CD14-positive monocyte (primary cell): ENCODE measurements at regions not wholly inside any gene's neighbourhood (a gene's known extent, or its start where the extent isn't known, plus 50 kb on each side); places are given as distances from the start of the nearest gene placed in this dataset.

Experiments used
- DNase-seq, 3 donors: peaks; one replicate each; pipeline ENCODE4 v3.0.0-alpha.2; 2011 to 2022
- H2AFZ ChIP-seq: 2 replicates; pipeline ENCODE4 v1.6.0; 2012; ENCODE audit warnings: mild to moderate bottlenecking, low read depth, low read length, inconsistent platforms; ENCODE audit not compliant: insufficient read depth, poor library complexity, severe bottlenecking
- H3K27ac ChIP-seq, 2 donors: 1 replicate in 1 of 2; 2 replicates in 1 of 2; pipeline ENCODE4 v1.5.1; 2012 to 2013; ENCODE audit warnings: low read length in 2 of 2, control low read depth in 1 of 2, inconsistent platforms in 1 of 2, low read depth in 1 of 2, mild to moderate bottlenecking in 1 of 2
- H3K27me3 ChIP-seq, 2 donors: one replicate each; pipeline versions ENCODE4 v1.6.0 to v1.6.1; 2011 to 2013; ENCODE audit warnings: low read length in 2 of 2; ENCODE audit not compliant: control insufficient read depth in 2 of 2, insufficient read depth in 2 of 2
- H3K36me3 ChIP-seq, 2 donors: replicated peaks in 1 of 2; 1 replicate in 1 of 2; 2 replicates in 1 of 2; pipeline versions ENCODE4 v1.5.1 to v1.6.1; 2012 to 2013; ENCODE audit warnings: low read length in 2 of 2, control low read depth in 1 of 2, inconsistent platforms in 1 of 2, mild to moderate bottlenecking in 1 of 2; ENCODE audit not compliant: insufficient read depth in 2 of 2, control insufficient read depth in 1 of 2
- H3K4me1 ChIP-seq, 2 donors: 1 replicate in 1 of 2; 2 replicates in 1 of 2; pipeline versions ENCODE4 v1.5.1 to v1.6.1; 2012 to 2013; ENCODE audit warnings: low read length in 2 of 2, control low read depth in 1 of 2, inconsistent platforms in 1 of 2, mild to moderate bottlenecking in 1 of 2, moderate library complexity in 1 of 2; ENCODE audit not compliant: insufficient read depth in 2 of 2, control insufficient read depth in 1 of 2
- H3K4me2 ChIP-seq: replicated peaks from 2 replicates; pipeline ENCODE3; 2012; ENCODE audit warnings: low read length, moderate library complexity, mild to moderate bottlenecking; ENCODE audit not compliant: poor library complexity, severe bottlenecking; ENCODE audit errors: extremely low read depth
- H3K4me3 ChIP-seq, 3 experiments: fragments of 200-600 bp in 1 of 3; sonication (generic) in 1 of 3; replicated peaks in 1 of 3; 1 replicate in 2 of 3; 2 replicates in 1 of 3; pipeline ENCODE4 v1.5.1; 2011 to 2013; ENCODE audit warnings: low read length in 3 of 3, mild to moderate bottlenecking in 3 of 3, control low read depth in 2 of 3, low read depth in 2 of 3, inconsistent platforms in 1 of 3, moderate library complexity in 1 of 3
- H3K79me2 ChIP-seq: 2 replicates; pipeline ENCODE4 v1.6.0; 2012; ENCODE audit warnings: mild to moderate bottlenecking, control low read depth, inconsistent platforms, low read length, moderate library complexity; ENCODE audit not compliant: insufficient read depth
- H3K9ac ChIP-seq: 2 replicates; pipeline ENCODE4 v1.6.0; 2017; ENCODE audit warnings: low read length, mild to moderate bottlenecking; ENCODE audit not compliant: insufficient read depth, poor library complexity, severe bottlenecking
- H3K9me3 ChIP-seq, 2 donors: replicated peaks in 1 of 2; 1 replicate in 1 of 2; 2 replicates in 1 of 2; pipeline versions ENCODE4 v1.5.1 to v1.6.1; 2012 to 2013; ENCODE audit warnings: low read length in 2 of 2, control low read depth in 1 of 2; ENCODE audit not compliant: control insufficient read depth in 1 of 2, insufficient read depth in 1 of 2
- H4K20me1 ChIP-seq: 2 replicates; pipeline ENCODE4 v1.6.0; 2012; ENCODE audit warnings: mild to moderate bottlenecking, low read length, control low read depth, moderate library complexity; ENCODE audit not compliant: insufficient read depth
- H3K27ac Mint-ChIP-seq, 7 donors: one replicate each; pipeline ENCODE4 v1.8.0; 2020; ENCODE audit warnings: mild to moderate bottlenecking in 7 of 7, mixed read lengths in 7 of 7, moderate library complexity in 6 of 7, inconsistent platforms in 2 of 7
- H3K27me3 Mint-ChIP-seq, 3 donors: one replicate each; pipeline ENCODE4 v1.8.0; 2021 to 2022; ENCODE audit warnings: low read depth in 3 of 3, mild to moderate bottlenecking in 3 of 3, mixed read lengths in 3 of 3, moderate library complexity in 3 of 3, inconsistent platforms in 1 of 3
- H3K36me3 Mint-ChIP-seq, 2 donors: one replicate each; pipeline ENCODE4 v1.8.0; 2020; ENCODE audit warnings: mixed read lengths in 2 of 2, inconsistent platforms in 1 of 2, mild to moderate bottlenecking in 1 of 2
- H3K4me1 Mint-ChIP-seq: one replicate; pipeline ENCODE4 v1.8.0; 2020; ENCODE audit warnings: mild to moderate bottlenecking, mixed read lengths
- H3K4me3 Mint-ChIP-seq, 2 donors: one replicate each; pipeline ENCODE4 v1.8.0; 2020; ENCODE audit warnings: mild to moderate bottlenecking in 2 of 2, mixed read lengths in 2 of 2, moderate library complexity in 1 of 2
- H3K9me3 Mint-ChIP-seq, 7 donors: one replicate each; pipeline ENCODE4 v1.8.0; 2020 to 2022; ENCODE audit warnings: mixed read lengths in 7 of 7, mild to moderate bottlenecking in 6 of 7, moderate library complexity in 6 of 7, inconsistent platforms in 2 of 7
- WGBS: methylation state at CpG from one replicate; pipeline ENCODE4 v1.1.5; 2013; ENCODE audit warnings: missing lambda C conversion rate; ENCODE audit not compliant: insufficient coverage; 5-methylcytosine and 5-hydroxymethylcytosine counted together
- intact Hi-C, 2 donors: fragments of 100-400 bp; cut with micrococcal nuclease; formaldehyde crosslinking; loops; one replicate each; pipeline versions ENCODE4 v1.15.0 to v1.15.1; 2023
- TF ChIP-seq, protein P1 (sequence below): fragments of 200-600 bp; IDR thresholded peaks from one replicate; pipeline ENCODE4 v1.8.0; 2022; ENCODE audit warnings: antibody characterized with exemption, mild to moderate bottlenecking

GRCh38 chr7:81206667-81207360, 288.0 kb upstream of the SEMA3C start:
- H3K79me2 ChIP-seq: no peaks in the 10 kb centered on the region
- Mint-ChIP-seq H3K4me3 (no peak overlapping the region), H3K4me1 (no peaks in the 10 kb centered on the region), H3K27me3 (no peaks in the 10 kb centered on the region), H3K36me3 (no peaks in the 10 kb centered on the region), H3K9me3 (peaks cover 0 to 9% (median 3%) of the 10 kb centered on the region in 7 donors), H3K27ac (no peak overlapping the region)
- no peak overlapping the region for H3K9ac ChIP-seq
- 50% methylated on average over 1 of the region's 2 CpGs for WGBS
- no peaks in the 10 kb centered on the region for H3K9me3 ChIP-seq
- H3K4me3 ChIP-seq: no peak overlapping the region
- no peaks in the 10 kb centered on the region for H4K20me1 ChIP-seq
- H3K36me3 ChIP-seq: no peaks in the 10 kb centered on the region
- no peaks in the 10 kb centered on the region for H3K27me3 ChIP-seq
- H2AFZ ChIP-seq: no peak overlapping the region
- H3K27ac ChIP-seq: no peak overlapping the region
- intact Hi-C loops: no loop called here
- TF ChIP-seq, protein P1, sequence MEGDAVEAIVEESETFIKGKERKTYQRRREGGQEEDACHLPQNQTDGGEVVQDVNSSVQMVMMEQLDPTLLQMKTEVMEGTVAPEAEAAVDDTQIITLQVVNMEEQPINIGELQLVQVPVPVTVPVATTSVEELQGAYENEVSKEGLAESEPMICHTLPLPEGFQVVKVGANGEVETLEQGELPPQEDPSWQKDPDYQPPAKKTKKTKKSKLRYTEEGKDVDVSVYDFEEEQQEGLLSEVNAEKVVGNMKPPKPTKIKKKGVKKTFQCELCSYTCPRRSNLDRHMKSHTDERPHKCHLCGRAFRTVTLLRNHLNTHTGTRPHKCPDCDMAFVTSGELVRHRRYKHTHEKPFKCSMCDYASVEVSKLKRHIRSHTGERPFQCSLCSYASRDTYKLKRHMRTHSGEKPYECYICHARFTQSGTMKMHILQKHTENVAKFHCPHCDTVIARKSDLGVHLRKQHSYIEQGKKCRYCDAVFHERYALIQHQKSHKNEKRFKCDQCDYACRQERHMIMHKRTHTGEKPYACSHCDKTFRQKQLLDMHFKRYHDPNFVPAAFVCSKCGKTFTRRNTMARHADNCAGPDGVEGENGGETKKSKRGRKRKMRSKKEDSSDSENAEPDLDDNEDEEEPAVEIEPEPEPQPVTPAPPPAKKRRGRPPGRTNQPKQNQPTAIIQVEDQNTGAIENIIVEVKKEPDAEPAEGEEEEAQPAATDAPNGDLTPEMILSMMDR: no peak
- no peaks in the 10 kb centered on the region for H3K4me1 ChIP-seq
- H3K4me2 ChIP-seq: no peak overlapping the region
- no peak for DNase-seq

GRCh38 chr7:81206217-81206616, 287.4 kb upstream of the SEMA3C start:
- H3K4me3 ChIP-seq: no peak overlapping the region
- no peak overlapping the region for H3K4me2 ChIP-seq
- Mint-ChIP-seq H3K27me3 (no peaks in the 10 kb centered on the region), H3K36me3 (no peaks in the 10 kb centered on the region), H3K27ac (no peak overlapping the region), H3K9me3 (peaks cover 0 to 9% (median 3%) of the 10 kb centered on the region in 7 donors), H3K4me3 (no peak overlapping the region), H3K4me1 (no peaks in the 10 kb centered on the region)
- H3K27ac ChIP-seq: no peak overlapping the region
- H3K79me2 ChIP-seq: no peaks in the 10 kb centered on the region
- 100% methylated on average over 3 of the region's 3 CpGs for WGBS
- TF ChIP-seq, protein P1: no peak
- DNase-seq: no peak
- H3K9me3 ChIP-seq: no peaks in the 10 kb centered on the region
- no peaks in the 10 kb centered on the region for H3K36me3 ChIP-seq
- no peaks in the 10 kb centered on the region for H3K27me3 ChIP-seq
- H2AFZ ChIP-seq: no peak overlapping the region
- H4K20me1 ChIP-seq: no peaks in the 10 kb centered on the region
- intact Hi-C loops: no loop called here
- H3K4me1 ChIP-seq: no peaks in the 10 kb centered on the region
- H3K9ac ChIP-seq: no peak overlapping the region
